ENCODE measurements at regions not wholly inside any gene's neighbourhood (a gene's known extent, or its start where the extent isn't known, plus 50 kb on each side); places are given as distances from the start of the nearest gene placed in this dataset.
"Not testable (repeated sequence)": the region's sequence is repeated elsewhere in the genome, so short reads cannot be mapped to it uniquely, and the experiment has no call there.

DNA sequence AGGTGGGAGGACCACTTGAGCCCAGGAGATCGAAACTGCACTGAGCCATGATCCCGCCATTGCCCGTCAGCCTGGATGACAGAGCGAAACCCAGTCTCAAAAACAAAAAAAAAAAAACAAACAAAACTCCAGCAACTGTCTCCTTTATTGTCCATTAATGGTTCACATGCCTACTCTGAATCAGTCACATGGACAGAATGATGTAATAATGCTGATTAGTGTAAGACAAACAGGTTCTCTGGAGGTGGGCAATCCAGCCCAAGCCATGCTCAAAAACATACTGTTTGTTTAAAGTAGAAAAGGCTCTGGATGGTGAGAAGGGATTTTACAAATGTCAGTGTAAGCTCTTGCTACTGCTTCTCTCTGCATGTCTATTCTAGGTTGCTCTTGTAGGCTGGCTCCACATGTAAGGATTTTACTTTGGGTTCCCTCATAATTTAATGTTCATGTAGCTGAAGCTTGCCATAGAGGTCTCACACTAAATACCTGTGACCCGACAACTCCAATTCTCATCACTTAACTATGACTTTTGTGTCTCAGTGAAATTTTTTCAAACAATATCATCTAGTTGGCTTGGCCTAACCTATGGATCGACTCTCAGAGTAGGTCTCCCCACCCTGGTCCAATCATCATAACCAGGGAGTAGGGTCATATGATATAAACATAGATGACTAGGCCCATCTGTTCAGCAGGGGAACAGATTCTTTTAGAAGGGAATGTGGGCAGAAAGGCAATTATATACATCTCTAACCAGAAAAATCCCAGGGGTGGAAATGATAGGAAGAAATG, 83.9 kb upstream of the SLC39A10 start:
- DNase-seq (ENCODE audit: low read depth): no peak
- no peak overlapping the region for H3K4me3 ChIP-seq (ENCODE audit: low read length)
- TF ChIP-seq, protein P1, sequence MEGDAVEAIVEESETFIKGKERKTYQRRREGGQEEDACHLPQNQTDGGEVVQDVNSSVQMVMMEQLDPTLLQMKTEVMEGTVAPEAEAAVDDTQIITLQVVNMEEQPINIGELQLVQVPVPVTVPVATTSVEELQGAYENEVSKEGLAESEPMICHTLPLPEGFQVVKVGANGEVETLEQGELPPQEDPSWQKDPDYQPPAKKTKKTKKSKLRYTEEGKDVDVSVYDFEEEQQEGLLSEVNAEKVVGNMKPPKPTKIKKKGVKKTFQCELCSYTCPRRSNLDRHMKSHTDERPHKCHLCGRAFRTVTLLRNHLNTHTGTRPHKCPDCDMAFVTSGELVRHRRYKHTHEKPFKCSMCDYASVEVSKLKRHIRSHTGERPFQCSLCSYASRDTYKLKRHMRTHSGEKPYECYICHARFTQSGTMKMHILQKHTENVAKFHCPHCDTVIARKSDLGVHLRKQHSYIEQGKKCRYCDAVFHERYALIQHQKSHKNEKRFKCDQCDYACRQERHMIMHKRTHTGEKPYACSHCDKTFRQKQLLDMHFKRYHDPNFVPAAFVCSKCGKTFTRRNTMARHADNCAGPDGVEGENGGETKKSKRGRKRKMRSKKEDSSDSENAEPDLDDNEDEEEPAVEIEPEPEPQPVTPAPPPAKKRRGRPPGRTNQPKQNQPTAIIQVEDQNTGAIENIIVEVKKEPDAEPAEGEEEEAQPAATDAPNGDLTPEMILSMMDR (conservative IDR thresholded peaks at IDR 0.05; ENCODE audit: low read length): no peak

DNA sequence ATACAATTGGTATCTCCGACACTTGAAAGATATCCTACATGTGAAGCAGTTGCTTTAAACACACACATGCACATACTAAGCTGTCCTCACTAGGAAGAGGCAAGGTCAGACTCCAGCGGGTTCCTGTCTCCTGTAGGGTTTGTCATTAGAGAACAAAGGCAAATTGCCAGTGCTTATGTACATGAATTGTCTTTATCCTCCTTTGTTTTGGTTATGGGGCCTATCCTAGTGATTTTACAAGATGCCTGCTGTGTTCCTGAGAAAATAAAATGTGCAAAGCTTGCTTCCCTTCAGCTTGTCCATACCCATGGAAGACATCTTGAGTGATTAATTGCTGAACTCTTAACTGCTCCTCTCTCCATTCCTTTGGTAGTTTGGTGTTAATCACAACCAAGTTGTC, 86.7 kb upstream of the SLC39A10 start:
- no peak overlapping the region for H3K4me3 ChIP-seq (ENCODE audit: low read length)
- TF ChIP-seq, protein P1 (conservative IDR thresholded peaks at IDR 0.05; ENCODE audit: low read length): no peak
- DNase-seq (ENCODE audit: low read depth): no peak

DNA sequence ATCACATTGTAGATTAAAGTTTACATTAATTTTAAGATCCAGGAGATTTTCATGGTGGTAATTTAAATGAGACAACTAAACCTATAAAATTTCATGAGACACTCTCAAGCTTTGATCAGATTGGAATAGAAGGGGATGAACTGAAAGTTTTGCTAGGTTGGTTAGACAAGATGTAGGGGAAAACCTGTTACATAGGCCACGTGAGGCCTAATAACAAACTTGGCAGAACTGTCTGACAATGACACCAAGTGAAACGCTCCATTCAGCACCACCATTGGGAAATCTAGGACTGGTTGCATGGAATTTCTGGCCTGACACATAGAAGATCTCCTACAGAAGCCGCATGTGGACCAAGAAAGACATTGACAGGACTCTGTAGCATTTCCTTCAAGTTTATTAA, 87.8 kb upstream of the SLC39A10 start:
- no peak for DNase-seq (ENCODE audit: low read depth)
- no peak overlapping the region for H3K4me3 ChIP-seq (ENCODE audit: low read length)
- TF ChIP-seq, protein P1 (conservative IDR thresholded peaks at IDR 0.05; ENCODE audit: low read length): no peak

DNA sequence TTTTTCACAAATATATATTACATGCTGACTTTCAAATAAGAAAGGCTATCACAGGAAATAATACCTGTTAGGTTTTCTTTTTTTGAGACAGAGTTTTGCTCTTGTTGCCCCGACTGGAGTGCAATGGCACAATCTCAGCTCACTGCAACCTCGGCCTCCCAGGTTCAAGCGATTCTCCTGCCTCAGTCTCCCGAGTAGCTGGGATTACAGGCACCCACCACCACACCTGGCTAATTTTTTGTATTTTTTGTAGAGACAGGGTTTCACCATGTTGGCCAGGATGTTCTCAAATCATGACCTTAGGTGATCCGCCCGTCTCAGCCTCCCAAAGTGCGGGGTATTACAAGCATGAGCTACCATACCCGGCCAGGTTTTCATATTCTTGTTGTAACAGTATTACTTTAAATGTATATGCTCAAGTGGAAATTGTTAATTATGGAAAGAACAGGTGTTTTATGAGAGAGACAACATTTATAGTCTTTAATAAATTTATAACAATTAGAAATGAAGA, 92.3 kb upstream of the SLC39A10 start:
- H3K4me3 ChIP-seq (ENCODE audit: low read length): not testable (repeated sequence)

DNA sequence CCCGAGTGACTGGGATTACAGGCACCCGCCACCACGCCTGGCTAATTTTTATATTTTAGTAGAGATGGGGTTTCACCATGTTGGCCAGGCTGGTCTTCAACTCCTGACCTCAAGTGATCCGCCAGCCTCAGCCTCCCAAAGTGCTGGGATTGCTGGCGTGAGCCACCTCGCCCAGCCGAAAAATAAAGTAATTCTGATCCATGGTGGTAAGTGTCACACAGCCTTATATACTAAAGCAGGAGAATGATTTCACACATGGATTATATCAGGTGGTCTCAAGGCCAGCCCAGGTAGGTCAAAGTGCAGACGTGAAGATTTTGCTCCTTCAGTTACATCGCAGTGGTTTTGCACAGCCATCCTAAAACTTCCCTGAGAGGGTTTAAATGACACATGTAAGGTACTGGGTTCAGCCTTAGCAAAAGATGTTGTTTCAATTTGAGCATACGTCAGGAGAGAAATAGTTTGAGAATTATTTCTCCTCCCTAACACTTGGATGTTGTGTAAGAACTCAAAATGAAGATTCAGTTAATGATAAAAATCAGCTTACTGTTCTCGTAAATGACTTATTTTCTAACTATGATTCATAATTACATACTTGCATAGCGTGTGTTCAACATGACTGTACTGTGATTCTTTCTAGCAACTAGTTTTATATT, 93.0 kb upstream of the SLC39A10 start:
- H3K4me3 ChIP-seq (ENCODE audit: low read length): no peak overlapping the region
- peak; percentile 93 for DNase-seq (ENCODE audit: low read depth)
- TF ChIP-seq, protein P1 (conservative IDR thresholded peaks at IDR 0.05; ENCODE audit: low read length): no peak

More for the DNA sequence above, 92.3 kb upstream of the SLC39A10 start:
- DNase-seq (ENCODE audit: low read depth): not testable (repeated sequence)

DNA sequence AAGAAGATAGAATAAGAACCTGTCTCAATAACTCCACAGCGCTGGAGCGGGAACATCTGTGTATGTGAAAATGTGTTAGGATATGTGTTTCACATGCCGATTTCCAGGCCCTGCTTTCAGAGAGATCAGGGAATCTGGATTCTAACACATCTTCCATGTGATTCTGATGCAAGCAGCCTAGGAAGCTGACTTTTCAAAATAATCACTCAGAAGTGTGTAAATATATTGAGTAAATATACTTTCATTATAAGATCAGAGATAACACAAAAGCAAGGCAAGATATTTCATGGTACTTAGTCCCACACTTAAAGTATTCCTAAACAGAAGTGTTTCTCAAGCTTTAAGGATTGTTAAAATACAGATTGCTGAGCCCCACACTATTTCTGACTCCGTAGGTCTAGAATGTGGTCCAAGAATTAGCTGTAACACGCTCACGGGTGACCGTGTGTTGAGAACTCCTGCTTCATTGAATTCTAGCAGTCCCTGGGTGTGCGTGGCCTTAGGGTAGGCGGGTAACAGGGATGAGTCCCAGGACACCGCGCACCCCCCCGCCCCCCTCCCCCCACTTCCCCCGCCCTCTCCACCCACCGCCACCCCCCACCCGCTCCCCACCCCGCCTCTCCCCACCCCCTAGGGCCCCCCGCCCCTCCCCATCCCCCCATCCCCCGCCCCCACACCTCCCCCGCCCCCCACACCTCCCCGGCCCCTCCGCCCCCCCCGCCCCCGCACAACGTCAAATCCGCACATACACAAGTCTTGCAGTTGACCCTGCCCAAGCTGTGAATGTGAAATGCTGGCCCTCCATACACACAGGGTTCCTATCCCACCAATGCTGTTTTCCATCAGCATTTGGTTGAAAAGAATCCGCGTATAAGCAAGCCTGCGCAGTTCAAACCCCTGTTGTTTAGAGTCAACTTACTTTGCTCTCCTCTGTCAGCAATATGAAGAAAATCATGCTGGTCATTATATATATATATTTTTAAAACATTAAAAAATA, 94.2 kb upstream of the SLC39A10 start:
- TF ChIP-seq, protein P1 (conservative IDR thresholded peaks at IDR 0.05; ENCODE audit: low read length): no peak
- H3K4me3 ChIP-seq (ENCODE audit: low read length): no peak overlapping the region
- no peak for DNase-seq (ENCODE audit: low read depth)
